ENCODE measurements at regions not wholly inside any gene's neighbourhood (a gene's known extent, or its start where the extent isn't known, plus 50 kb on each side); places are given as distances from the start of the nearest gene placed in this dataset.
A peak's percentile ranks its signal among the peaks of the same experiment; 100 is the strongest.
"Not testable (repeated sequence)": the region's sequence is repeated elsewhere in the genome, so short reads cannot be mapped to it uniquely, and the experiment has no call there.

GRCh38 chr17:72382971-72383722, 262.3 kb downstream of the SOX9 start:
- Histone ChIP-seq H3K36me3 (replicated peaks in 1 of 2) (no peaks in the 10 kb centered on the region), H3K27ac (no peak overlapping the region), H3K27me3 (no peaks in the 10 kb centered on the region), H3K9me3 (replicated peaks in 1 of 3) (no peaks in the 10 kb centered on the region), H3K4me1 (replicated peaks in 1 of 2) (no peaks in the 10 kb centered on the region), H3K4me3 (no peak overlapping the region)
- intact Hi-C loops (cut with DNase I), result no loop called here
- peak in 5 of 7 donors; percentile 8 to 57 (median 26) for DNase-seq
- TF ChIP-seq POLR2A (IDR thresholded peaks at IDR 0.05) (no peak), CTCF (IDR thresholded peaks at IDR 0.05) (no peak)
- WGBS, 4 donors, result 45 to 56% (median 51%) methylated on average over 18 to 26 of the region's 26 CpGs

- intact Hi-C loops (cut with DNase I), result no loop called here
- no peak overlapping the region for H3K4me3 ChIP-seq
- WGBS, 4 donors, result 82 to 91% (median 87%) methylated on average over 3 of the region's 3 CpGs
These were observed 264.7 kb downstream of the SOX9 start for GRCh38 chr17:72385475-72385874.

GRCh38 chr17:72386173-72386572, 265.4 kb downstream of the SOX9 start:
- H3K36me3 ChIP-seq (replicated peaks in 1 of 2); H3K4me1 ChIP-seq (replicated peaks in 1 of 2); H3K27ac ChIP-seq; H3K27me3 ChIP-seq; intact Hi-C loops (cut with DNase I); DNase-seq; H3K9me3 ChIP-seq (replicated peaks in 1 of 3); H3K4me3 ChIP-seq: not testable (repeated sequence)
- WGBS, 4 donors, result 67 to 100% (median 85%) methylated on average over 1 of the region's 1 CpG

More at GRCh38 chr17:72385475-72385874, 264.7 kb downstream of the SOX9 start:
- Histone ChIP-seq H3K9me3 (replicated peaks in 1 of 3) (no peaks in the 10 kb centered on the region), H3K27ac (no peak overlapping the region), H3K27me3 (no peaks in the 10 kb centered on the region), H3K36me3 (replicated peaks in 1 of 2) (no peaks in the 10 kb centered on the region), H3K4me1 (replicated peaks in 1 of 2) (no peaks in the 10 kb centered on the region)
- TF ChIP-seq POLR2A (IDR thresholded peaks at IDR 0.05), result no peak
- TF ChIP-seq CTCF (IDR thresholded peaks at IDR 0.05), result no peak
- no peak for DNase-seq

GRCh38 chr17:72386619-72387237, 265.9 kb downstream of the SOX9 start:
- Histone ChIP-seq H3K27me3 (no peaks in the 10 kb centered on the region), H3K36me3 (replicated peaks in 1 of 2) (no peaks in the 10 kb centered on the region), H3K9me3 (replicated peaks in 1 of 3) (no peaks in the 10 kb centered on the region), H3K4me3 (no peak overlapping the region), H3K27ac (no peak overlapping the region), H3K4me1 (replicated peaks in 1 of 2) (no peaks in the 10 kb centered on the region)
- intact Hi-C loops (cut with DNase I), result no loop called here
- TF ChIP-seq CTCF (IDR thresholded peaks at IDR 0.05) (no peak), POLR2A (IDR thresholded peaks at IDR 0.05) (no peak)
- DNase-seq, result no peak
- WGBS, 4 donors, result 62 to 72% (median 66%) methylated on average over 5 of the region's 5 CpGs
